GM12878 (cell line): ENCODE measurements at regions not wholly inside any gene's neighbourhood (a gene's known extent, or its start where the extent isn't known, plus 50 kb on each side); places are given as distances from the start of the nearest gene placed in this dataset.

Experiments
- ATAC-seq: fragments of 200-7000 bp; cut with Tn5 transposase; 3 replicates; pipeline ENCODE4 v1.9.1; 2020; ENCODE audit warnings: mild to moderate bottlenecking, moderate library complexity
- BruUV-seq: library from RNA; stranded (reverse); fragments of 400-500 nt; replicated peaks from 2 replicates; lab custom pipeline; 2021; lab: Mats Ljungman, UMichigan
- CTCF ChIA-PET: fragments of 300-600 bp; sonication (Branson Sonifier 250); formaldehyde crosslinking; extraction: SDS; loops from one replicate; lab custom pipeline; 2021; ENCODE audit warnings: inconsistent platforms; lab: Yijun Ruan, JAX
- POLR2A ChIA-PET: fragments of 350-600 bp; formaldehyde crosslinking; extraction: SDS; loops from one replicate; lab custom pipeline; 2021; ENCODE audit warnings: inconsistent platforms; lab: Charles Lee
- RAD21 ChIA-PET: fragments of 300-600 bp; sonication (Branson Sonifier 250); formaldehyde crosslinking; loops from one replicate; lab custom pipeline; 2023; ENCODE audit warnings: antibody characterized with exemption; ENCODE audit not compliant: unreplicated experiment; lab: Charles Lee
- SMC1A ChIA-PET: fragments of 300-600 bp; sonication (Branson Sonifier 250); formaldehyde crosslinking; loops from one replicate; lab custom pipeline; 2023; ENCODE audit not compliant: unreplicated experiment, uncharacterized antibody; lab: Charles Lee
- DNase-seq: peaks from one replicate; pipeline ENCODE4 v3.0.0-alpha.2; 2011; ENCODE audit warnings: low read depth, low spot score
- FAIRE-seq: peaks from 3 replicates; lab custom pipeline; 2011; peaks lifted over from hg19 to GRCh38; lab: Jason Lieb, UNC
- H2AFZ ChIP-seq: 2 replicates; pipeline ENCODE4 v1.6.0; 2011; ENCODE audit warnings: low read depth, low read length, control low read depth; ENCODE audit not compliant: control insufficient read depth
- H3K27ac ChIP-seq: 2 replicates; pipeline ENCODE4 v1.5.1; 2011; ENCODE audit warnings: control low read depth; ENCODE audit not compliant: control insufficient read depth, insufficient read depth
- H3K27me3 ChIP-seq, 2 experiments: replicated peaks in 1 of 2; 2 replicates each; pipeline versions ENCODE4 v1.6.0 to v1.6.1; 2011; ENCODE audit warnings: low read length in 1 of 2; ENCODE audit not compliant: control insufficient read depth in 2 of 2, insufficient read depth in 2 of 2
- H3K36me3 ChIP-seq, 2 experiments: 2 replicates each; pipeline ENCODE4 v1.5.1; 2011; ENCODE audit warnings: low read length in 1 of 2; ENCODE audit not compliant: control insufficient read depth in 2 of 2, insufficient read depth in 2 of 2
- H3K4me1 ChIP-seq: 2 replicates; pipeline ENCODE4 v1.6.1; 2011; ENCODE audit warnings: mild to moderate bottlenecking, low read length, moderate library complexity, mixed read lengths; ENCODE audit not compliant: control insufficient read depth, insufficient read depth
- H3K4me2 ChIP-seq: 2 replicates; pipeline ENCODE4 v1.6.0; 2011; ENCODE audit warnings: control low read depth; ENCODE audit not compliant: control insufficient read depth, insufficient read depth
- H3K4me3 ChIP-seq: fragments of 200-600 bp; sonication (generic); 2 replicates; pipeline ENCODE4 v1.5.1; 2016
- H3K79me2 ChIP-seq: 2 replicates; pipeline ENCODE4 v1.6.0; 2011; ENCODE audit warnings: low read length; ENCODE audit not compliant: control insufficient read depth, insufficient read depth
- H3K9ac ChIP-seq: 2 replicates; pipeline ENCODE4 v1.8.0; 2011; ENCODE audit warnings: low read length, control low read depth, mixed read lengths; ENCODE audit not compliant: control insufficient read depth, insufficient read depth
- H3K9me3 ChIP-seq: replicated peaks from 3 replicates; pipeline ENCODE4 v1.5.1; 2011; ENCODE audit warnings: mild to moderate bottlenecking, low read length; ENCODE audit not compliant: control insufficient read depth, insufficient read depth
- H4K20me1 ChIP-seq: 2 replicates; pipeline ENCODE4 v1.6.0; 2011; ENCODE audit not compliant: control insufficient read depth, insufficient read depth
- BACH1 ChIP-seq: fragments of 450-650 bp; IDR thresholded peaks from 2 replicates; pipeline ENCODE4 v1.6.1; 2017; ENCODE audit warnings: mild to moderate bottlenecking, borderline replicate concordance
- CEBPB ChIP-seq, 2 experiments: fragments of 150-350 bp in 1 of 2; IDR thresholded peaks; 2 replicates each; pipeline ENCODE4 v1.6.1; 2012 to 2014; ENCODE audit warnings: low read depth in 2 of 2, low read length in 2 of 2, borderline replicate concordance in 1 of 2, inconsistent platforms in 1 of 2
- CREM ChIP-seq: IDR thresholded peaks from 2 replicates; pipeline ENCODE4 v1.6.1; 2014; ENCODE audit warnings: antibody characterized with exemption, low read depth
- HDGF ChIP-seq: fragments of 450-650 bp; IDR thresholded peaks from 2 replicates; pipeline ENCODE4 v1.6.1; 2016; ENCODE audit warnings: antibody characterized with exemption
- MYB ChIP-seq: fragments of 150-350 bp; IDR thresholded peaks from 2 replicates; pipeline ENCODE4 v1.6.1; 2014; ENCODE audit warnings: mild to moderate bottlenecking, low read depth, low read length, borderline replicate concordance
- RAD21 ChIP-seq: IDR thresholded peaks from 2 replicates; pipeline ENCODE4 v1.6.1; 2011; ENCODE audit warnings: mild to moderate bottlenecking, low read depth, low read length, moderate library complexity; ENCODE audit not compliant: insufficient read depth
- RELB ChIP-seq: fragments of 450-650 bp; IDR thresholded peaks from 2 replicates; pipeline ENCODE4 v1.6.1; 2017; ENCODE audit warnings: low read depth, mild to moderate bottlenecking, moderate library complexity
- SREBF1 ChIP-seq: IDR thresholded peaks from 2 replicates; pipeline ENCODE4 v1.6.1; 2012; ENCODE audit warnings: mild to moderate bottlenecking, low read length
- SUPT20H ChIP-seq: IDR thresholded peaks from 2 replicates; pipeline ENCODE4 v1.6.1; 2011; ENCODE audit warnings: low read depth, mild to moderate bottlenecking, low read length, moderate library complexity, borderline replicate concordance; ENCODE audit not compliant: control insufficient read depth
- WGBS: methylation state at CpG from one replicate; pipeline ENCODE4 v1.1.6; 2016; ENCODE audit warnings: low lambda C conversion rate; ENCODE audit not compliant: insufficient replicate concordance, insufficient coverage; ENCODE audit errors: missing lambda C conversion rate; 5-methylcytosine and 5-hydroxymethylcytosine counted together
- in situ Hi-C: fragments of 300-500 bp; cut with MboI; formaldehyde crosslinking; loops from 9 replicates; pipeline ENCODE4 v1.14.3; 2018; ENCODE audit warnings: mixed read lengths
- intact Hi-C: fragments of 100-400 bp; cut with micrococcal nuclease; formaldehyde crosslinking; loops from one replicate; pipeline ENCODE4 v1.14.2; 2022; ENCODE audit not compliant: unreplicated experiment
- TF ChIP-seq, protein P1 (sequence below): fragments of 450-650 bp; IDR thresholded peaks from 2 replicates; pipeline ENCODE4 v1.6.1; 2016; ENCODE audit warnings: mild to moderate bottlenecking
- TF ChIP-seq, protein P2 (sequence below), 3 experiments: IDR thresholded peaks in 2 of 3; conservative IDR thresholded peaks in 1 of 3; 2 replicates each; pipeline ENCODE4 v1.5.1; 2011; ENCODE audit warnings: low read depth in 3 of 3, low read length in 3 of 3, mild to moderate bottlenecking in 3 of 3, control low read depth in 2 of 3, moderate library complexity in 2 of 3, inconsistent platforms in 1 of 3, mixed read lengths in 1 of 3; ENCODE audit not compliant: control insufficient read depth in 2 of 3, insufficient read depth in 1 of 3; ENCODE audit errors: extremely low read depth in 1 of 3

GRCh38 chr7:36781011-36781738, 56.9 kb upstream of the AOAH start:
- no peaks in the 10 kb centered on the region for H3K9me3 ChIP-seq
- no peak overlapping the region for H2AFZ ChIP-seq
- FAIRE-seq = no peak
- H3K4me2 ChIP-seq = no peak overlapping the region
- TF ChIP-seq, protein P1, sequence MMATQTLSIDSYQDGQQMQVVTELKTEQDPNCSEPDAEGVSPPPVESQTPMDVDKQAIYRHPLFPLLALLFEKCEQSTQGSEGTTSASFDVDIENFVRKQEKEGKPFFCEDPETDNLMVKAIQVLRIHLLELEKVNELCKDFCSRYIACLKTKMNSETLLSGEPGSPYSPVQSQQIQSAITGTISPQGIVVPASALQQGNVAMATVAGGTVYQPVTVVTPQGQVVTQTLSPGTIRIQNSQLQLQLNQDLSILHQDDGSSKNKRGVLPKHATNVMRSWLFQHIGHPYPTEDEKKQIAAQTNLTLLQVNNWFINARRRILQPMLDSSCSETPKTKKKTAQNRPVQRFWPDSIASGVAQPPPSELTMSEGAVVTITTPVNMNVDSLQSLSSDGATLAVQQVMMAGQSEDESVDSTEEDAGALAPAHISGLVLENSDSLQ = no peak
- TF ChIP-seq CEBPB (IDR thresholded peaks at IDR 0.05; ENCODE audit: borderline replicate concordance in 1 of 2, low read depth in 2 of 2, low read length in 2 of 2) = no peak
- no peak for TF ChIP-seq MYB
- no peak for TF ChIP-seq HDGF
- no peaks in the 10 kb centered on the region for H4K20me1 ChIP-seq
- ChIA-PET RAD21 (no interaction called here), POLR2A (no interaction called here), SMC1A (no interaction called here), CTCF (no interaction called here)
- no peaks in the 10 kb centered on the region for H3K36me3 ChIP-seq
- H3K4me3 ChIP-seq = no peak overlapping the region
- no TSS peak for BruUV-seq
- 43% methylated on average over 5 of the region's 5 CpGs for WGBS
- no peak overlapping the region for H3K9ac ChIP-seq
- no peak for DNase-seq
- H3K27ac ChIP-seq = no peak overlapping the region
- 0 out of 4 replicates have a peak, but pooled peaks cover 0 to 1% of the 10 kb centered on the region in 2 experiments for H3K27me3 ChIP-seq
- peaks cover 6% of the 10 kb centered on the region for H3K4me1 ChIP-seq
- in situ Hi-C loops = no loop called here
- ATAC-seq = no peak
- intact Hi-C loops = no loop called here
- H3K79me2 ChIP-seq = no peaks in the 10 kb centered on the region

GRCh38 chr7:36777855-36778254, 53.6 kb upstream of the AOAH start:
- no peak overlapping the region for H3K27ac ChIP-seq

More at GRCh38 chr7:36777855-36778254, 53.6 kb upstream of the AOAH start:
- H2AFZ ChIP-seq = no peak overlapping the region
- no peaks in the 10 kb centered on the region for H4K20me1 ChIP-seq
- DNase-seq (no peak), FAIRE-seq (no peak), ATAC-seq (no peak)
- no TSS peak for BruUV-seq
- no peaks in the 10 kb centered on the region for H3K79me2 ChIP-seq
- CTCF ChIA-PET = no interaction called here
- H3K4me1 ChIP-seq = no peaks in the 10 kb centered on the region
- POLR2A ChIA-PET = no interaction called here
- SMC1A ChIA-PET = interaction anchor here (1.0 to 1.9 kb wide), 2 partner anchors 17 to 53 kb away, joined by 3 to 4 read pairs; partner anchors contain the start of gene AOAH
- no peaks in the 10 kb centered on the region for H3K36me3 ChIP-seq
- no peak overlapping the region for H3K9ac ChIP-seq
- RAD21 ChIA-PET = no interaction called here
- H3K9me3 ChIP-seq = no peaks in the 10 kb centered on the region
- WGBS = 54% methylated on average over 4 of the region's 4 CpGs
- H3K4me2 ChIP-seq = no peak overlapping the region
- H3K4me3 ChIP-seq = no peak overlapping the region
- TF ChIP-seq RAD21 (no peak), BACH1 (no peak), SUPT20H (no peak), RELB (no peak), CREM (no peak), SREBF1 (no peak)
- TF ChIP-seq, protein P2, sequence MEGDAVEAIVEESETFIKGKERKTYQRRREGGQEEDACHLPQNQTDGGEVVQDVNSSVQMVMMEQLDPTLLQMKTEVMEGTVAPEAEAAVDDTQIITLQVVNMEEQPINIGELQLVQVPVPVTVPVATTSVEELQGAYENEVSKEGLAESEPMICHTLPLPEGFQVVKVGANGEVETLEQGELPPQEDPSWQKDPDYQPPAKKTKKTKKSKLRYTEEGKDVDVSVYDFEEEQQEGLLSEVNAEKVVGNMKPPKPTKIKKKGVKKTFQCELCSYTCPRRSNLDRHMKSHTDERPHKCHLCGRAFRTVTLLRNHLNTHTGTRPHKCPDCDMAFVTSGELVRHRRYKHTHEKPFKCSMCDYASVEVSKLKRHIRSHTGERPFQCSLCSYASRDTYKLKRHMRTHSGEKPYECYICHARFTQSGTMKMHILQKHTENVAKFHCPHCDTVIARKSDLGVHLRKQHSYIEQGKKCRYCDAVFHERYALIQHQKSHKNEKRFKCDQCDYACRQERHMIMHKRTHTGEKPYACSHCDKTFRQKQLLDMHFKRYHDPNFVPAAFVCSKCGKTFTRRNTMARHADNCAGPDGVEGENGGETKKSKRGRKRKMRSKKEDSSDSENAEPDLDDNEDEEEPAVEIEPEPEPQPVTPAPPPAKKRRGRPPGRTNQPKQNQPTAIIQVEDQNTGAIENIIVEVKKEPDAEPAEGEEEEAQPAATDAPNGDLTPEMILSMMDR (IDR thresholded peaks at IDR 0.05 in 2 of 3, conservative IDR thresholded peaks at IDR 0.05 in 1 of 3; ENCODE audit: control insufficient read depth in 2 of 3, extremely low read depth in 1 of 3, insufficient read depth in 1 of 3, low read depth in 3 of 3, low read length in 3 of 3) = no peak
- intact Hi-C loops (no loop called here), in situ Hi-C loops (no loop called here)
- H3K27me3 ChIP-seq = 0 out of 4 replicates have a peak, but pooled peaks cover 0 to 1% of the 10 kb centered on the region in 2 experiments
